CD8-positive, alpha-beta memory T cell (primary cell): ENCODE measurements at regions not wholly inside any gene's neighbourhood (a gene's known extent, or its start where the extent isn't known, plus 50 kb on each side); places are given as distances from the start of the nearest gene placed in this dataset.

ENCODE experiments used
- CTCF ChIA-PET: fragments of 350-600 bp; sonication (Branson Sonifier 250); formaldehyde crosslinking; loops from one replicate; lab custom pipeline; 2021; ENCODE audit warnings: antibody characterized with exemption; lab: Charles Lee
- POLR2A ChIA-PET: fragments of 350-600 bp; sonication (Branson Sonifier 250); formaldehyde crosslinking; loops from one replicate; lab custom pipeline; 2021; ENCODE audit warnings: antibody characterized with exemption; lab: Charles Lee
- DNase-seq, 5 donors: peaks; one replicate each; pipeline versions ENCODE4 v3.0.0 to v3.0.0-alpha.2; 2020 to 2022; ENCODE audit warnings: mixed read lengths in 1 of 5
- H3K27ac ChIP-seq: one replicate; pipeline ENCODE4 v1.7.0; 2013; ENCODE audit warnings: low read depth, mild to moderate bottlenecking, low read length, moderate library complexity
- H3K27me3 ChIP-seq: 2 replicates; pipeline ENCODE4 v1.7.0; 2013; ENCODE audit warnings: low read length, mild to moderate bottlenecking; ENCODE audit not compliant: insufficient read depth, poor library complexity, severe bottlenecking
- H3K36me3 ChIP-seq: 2 replicates; pipeline ENCODE4 v1.7.0; 2013; ENCODE audit warnings: mild to moderate bottlenecking, low read length, moderate library complexity; ENCODE audit not compliant: insufficient read depth
- H3K4me1 ChIP-seq: 2 replicates; pipeline ENCODE4 v1.7.0; 2013; ENCODE audit warnings: mild to moderate bottlenecking, low read length, moderate library complexity; ENCODE audit not compliant: insufficient read depth
- H3K4me3 ChIP-seq: 2 replicates; pipeline ENCODE4 v1.7.0; 2013; ENCODE audit warnings: mild to moderate bottlenecking, low read length
- H3K9me3 ChIP-seq: 2 replicates; pipeline ENCODE4 v1.7.0; 2013; ENCODE audit warnings: mild to moderate bottlenecking, low read length
- H3K27ac Mint-ChIP-seq, 8 donors: one replicate each; pipeline ENCODE4 v1.8.0; 2020 to 2021; ENCODE audit warnings: mixed read lengths in 8 of 8, mild to moderate bottlenecking in 6 of 8, inconsistent platforms in 3 of 8, moderate library complexity in 3 of 8
- H3K27me3 Mint-ChIP-seq, 2 donors: one replicate each; pipeline ENCODE4 v1.8.0; 2020 to 2021; ENCODE audit warnings: mixed read lengths in 2 of 2, mild to moderate bottlenecking in 1 of 2, moderate library complexity in 1 of 2
- H3K36me3 Mint-ChIP-seq, 3 donors: one replicate each; pipeline ENCODE4 v1.8.0; 2020 to 2021; ENCODE audit warnings: mixed read lengths in 3 of 3, inconsistent platforms in 1 of 3, mild to moderate bottlenecking in 1 of 3
- H3K4me1 Mint-ChIP-seq, 3 donors: one replicate each; pipeline ENCODE4 v1.8.0; 2020 to 2021; ENCODE audit warnings: mixed read lengths in 3 of 3, inconsistent platforms in 1 of 3, mild to moderate bottlenecking in 1 of 3
- H3K4me3 Mint-ChIP-seq, 7 donors: one replicate each; pipeline ENCODE4 v1.8.0; 2020 to 2021; ENCODE audit warnings: mixed read lengths in 7 of 7, mild to moderate bottlenecking in 6 of 7, moderate library complexity in 4 of 7, inconsistent platforms in 2 of 7
- H3K9me3 Mint-ChIP-seq, 5 donors: one replicate each; pipeline ENCODE4 v1.8.0; 2020 to 2022; ENCODE audit warnings: mixed read lengths in 5 of 5, mild to moderate bottlenecking in 3 of 5, moderate library complexity in 2 of 5, inconsistent platforms in 1 of 5

- H3K9me3 ChIP-seq: no peaks in the 10 kb centered on the region
- ChIA-PET POLR2A (no interaction called here), CTCF (no interaction called here)
- Mint-ChIP-seq H3K9me3 (peaks cover 26 to 31% (median 28%) of the 10 kb centered on the region in 5 donors), H3K4me3 (no peak overlapping the region), H3K27ac (no peak overlapping the region), H3K36me3 (peaks cover 0 to 5% (median 0%) of the 10 kb centered on the region in 3 donors), H3K4me1 (no peaks in the 10 kb centered on the region), H3K27me3 (peaks cover 0 to 2% of the 10 kb centered on the region in 2 donors)
- H3K27ac ChIP-seq: no peak overlapping the region
- H3K27me3 ChIP-seq: no peaks in the 10 kb centered on the region
- H3K36me3 ChIP-seq: no peaks in the 10 kb centered on the region
- DNase-seq: no peak
- no peak overlapping the region for H3K4me3 ChIP-seq
- H3K4me1 ChIP-seq: no peaks in the 10 kb centered on the region
Observed at GRCh38 chr11:100619484-100619883, 67.6 kb upstream of the ARHGAP42 start.

GRCh38 chr11:100622404-100622803 is 64.7 kb upstream of the ARHGAP42 start:
- no peak for DNase-seq
- Histone ChIP-seq H3K4me1 (no peaks in the 10 kb centered on the region), H3K4me3 (no peak overlapping the region), H3K9me3 (no peaks in the 10 kb centered on the region), H3K27ac (no peak overlapping the region), H3K36me3 (no peaks in the 10 kb centered on the region), H3K27me3 (no peaks in the 10 kb centered on the region)
- H3K27ac Mint-ChIP-seq: no peak overlapping the region
- H3K27me3 Mint-ChIP-seq: peaks cover 0 to 2% of the 10 kb centered on the region in 2 donors
- H3K4me3 Mint-ChIP-seq: no peak overlapping the region
- ChIA-PET POLR2A (no interaction called here), CTCF (no interaction called here)
- H3K9me3 Mint-ChIP-seq: peaks cover 26 to 40% (median 29%) of the 10 kb centered on the region in 5 donors
- no peaks in the 10 kb centered on the region for H3K4me1 Mint-ChIP-seq
- H3K36me3 Mint-ChIP-seq: peaks cover 0 to 5% (median 0%) of the 10 kb centered on the region in 3 donors

- Mint-ChIP-seq H3K36me3 (peaks cover 0 to 5% (median 0%) of the 10 kb centered on the region in 3 donors), H3K4me3 (no peak overlapping the region), H3K27me3 (peaks cover 0 to 2% of the 10 kb centered on the region in 2 donors), H3K9me3 (peaks cover 24 to 35% (median 26%) of the 10 kb centered on the region in 5 donors), H3K27ac (no peak overlapping the region), H3K4me1 (no peaks in the 10 kb centered on the region)
- ChIA-PET CTCF (no interaction called here), POLR2A (no interaction called here)
- no peaks in the 10 kb centered on the region for H3K27me3 ChIP-seq
- DNase-seq: no peak
- no peak overlapping the region for H3K27ac ChIP-seq
- no peaks in the 10 kb centered on the region for H3K36me3 ChIP-seq
- H3K4me3 ChIP-seq: no peak overlapping the region
- no peaks in the 10 kb centered on the region for H3K4me1 ChIP-seq
- no peaks in the 10 kb centered on the region for H3K9me3 ChIP-seq
Observed at GRCh38 chr11:100624346-100624745, 62.7 kb upstream of the ARHGAP42 start.

GRCh38 chr11:100625041-100625440 is 62.0 kb upstream of the ARHGAP42 start:
- Histone ChIP-seq H3K4me1 (no peaks in the 10 kb centered on the region), H3K27ac (no peak overlapping the region), H3K36me3 (no peaks in the 10 kb centered on the region), H3K4me3 (no peak overlapping the region), H3K27me3 (no peaks in the 10 kb centered on the region), H3K9me3 (no peaks in the 10 kb centered on the region)
- no peak overlapping the region for H3K27ac Mint-ChIP-seq
- no peaks in the 10 kb centered on the region for H3K27me3 Mint-ChIP-seq
- no peak for DNase-seq
- ChIA-PET CTCF (no interaction called here), POLR2A (no interaction called here)
- H3K36me3 Mint-ChIP-seq: peaks cover 0 to 5% (median 0%) of the 10 kb centered on the region in 3 donors
- H3K4me3 Mint-ChIP-seq: no peak overlapping the region
- H3K9me3 Mint-ChIP-seq: peaks cover 21 to 32% (median 23%) of the 10 kb centered on the region in 5 donors
- H3K4me1 Mint-ChIP-seq: no peaks in the 10 kb centered on the region

GRCh38 chr11:100629671-100630070 is 57.4 kb upstream of the ARHGAP42 start:
- no peaks in the 10 kb centered on the region for H3K4me1 Mint-ChIP-seq
- H3K9me3 Mint-ChIP-seq: peaks cover 2 to 19% (median 7%) of the 10 kb centered on the region in 5 donors
- Histone ChIP-seq H3K27ac (no peak overlapping the region), H3K9me3 (no peaks in the 10 kb centered on the region), H3K27me3 (no peaks in the 10 kb centered on the region), H3K36me3 (no peaks in the 10 kb centered on the region), H3K4me3 (no peak overlapping the region), H3K4me1 (no peaks in the 10 kb centered on the region)
- DNase-seq: no peak
- peaks cover 0 to 1% of the 10 kb centered on the region in 2 donors for H3K27me3 Mint-ChIP-seq
- CTCF ChIA-PET: no interaction called here
- H3K27ac Mint-ChIP-seq: no peak overlapping the region
- no peak overlapping the region for H3K4me3 Mint-ChIP-seq
- POLR2A ChIA-PET: no interaction called here
- no peaks in the 10 kb centered on the region for H3K36me3 Mint-ChIP-seq

GRCh38 chr11:100630898-100631297 is 56.2 kb upstream of the ARHGAP42 start:
- ChIA-PET POLR2A (no interaction called here), CTCF (no interaction called here)
- Mint-ChIP-seq H3K36me3 (peaks cover 0 to 1% (median 0%) of the 10 kb centered on the region in 3 donors), H3K4me3 (no peak overlapping the region), H3K27ac (no peak overlapping the region), H3K4me1 (no peaks in the 10 kb centered on the region), H3K9me3 (peaks cover 0 to 25% (median 7%) of the 10 kb centered on the region in 5 donors), H3K27me3 (peaks cover 0 to 1% of the 10 kb centered on the region in 2 donors)
- no peak for DNase-seq
- H3K27me3 ChIP-seq: no peaks in the 10 kb centered on the region
- H3K27ac ChIP-seq: no peak overlapping the region
- H3K9me3 ChIP-seq: peaks cover 3% of the 10 kb centered on the region
- H3K4me1 ChIP-seq: no peaks in the 10 kb centered on the region
- H3K36me3 ChIP-seq: no peaks in the 10 kb centered on the region
- no peak overlapping the region for H3K4me3 ChIP-seq

- H3K4me3 Mint-ChIP-seq: no peak overlapping the region
- peaks cover 0 to 26% (median 7%) of the 10 kb centered on the region in 5 donors for H3K9me3 Mint-ChIP-seq
- H3K4me1 ChIP-seq: no peaks in the 10 kb centered on the region
- DNase-seq: no peak
- POLR2A ChIA-PET: no interaction called here
- H3K9me3 ChIP-seq: peaks cover 3% of the 10 kb centered on the region
- peaks cover 0 to 2% (median 0%) of the 10 kb centered on the region in 3 donors for H3K36me3 Mint-ChIP-seq
- no peak overlapping the region for H3K27ac ChIP-seq
- H3K27me3 ChIP-seq: no peaks in the 10 kb centered on the region
- CTCF ChIA-PET: no interaction called here
- peaks cover 0 to 1% of the 10 kb centered on the region in 2 donors for H3K27me3 Mint-ChIP-seq
- no peaks in the 10 kb centered on the region for H3K4me1 Mint-ChIP-seq
- H3K4me3 ChIP-seq: no peak overlapping the region
- no peaks in the 10 kb centered on the region for H3K36me3 ChIP-seq
- no peak overlapping the region for H3K27ac Mint-ChIP-seq
Observed at GRCh38 chr11:100631316-100631715, 55.8 kb upstream of the ARHGAP42 start.

- Histone ChIP-seq H3K9me3 (peaks cover 3% of the 10 kb centered on the region), H3K27ac (no peak overlapping the region), H3K36me3 (no peaks in the 10 kb centered on the region), H3K4me1 (no peaks in the 10 kb centered on the region), H3K27me3 (no peaks in the 10 kb centered on the region), H3K4me3 (no peak overlapping the region)
- Mint-ChIP-seq H3K27me3 (peaks cover 0 to 1% of the 10 kb centered on the region in 2 donors), H3K4me1 (no peaks in the 10 kb centered on the region), H3K36me3 (peaks cover 0 to 2% (median 0%) of the 10 kb centered on the region in 3 donors), H3K9me3 (peaks cover 0 to 20% (median 8%) of the 10 kb centered on the region in 5 donors), H3K4me3 (no peak overlapping the region), H3K27ac (no peak overlapping the region)
- no peak for DNase-seq
- CTCF ChIA-PET: no interaction called here
- POLR2A ChIA-PET: no interaction called here
Observed at GRCh38 chr11:100632941-100633452, 54.1 kb upstream of the ARHGAP42 start.
